ENCODE measurements at regions not wholly inside any gene's neighbourhood (a gene's known extent, or its start where the extent isn't known, plus 50 kb on each side); places are given as distances from the start of the nearest gene placed in this dataset.

GRCh38 chr2:144894612-144895599 is 375.0 kb upstream of the ZEB2 start:
- no peak for DNase-seq (ENCODE audit: low read depth, low spot score)

- no peak for DNase-seq (ENCODE audit: low read depth, low spot score)
Observed at GRCh38 chr2:144893464-144893863, 373.5 kb upstream of the ZEB2 start.

- peak; percentile 3 for DNase-seq (ENCODE audit: low read depth, low spot score)
Observed at GRCh38 chr2:144890828-144891227, 370.9 kb upstream of the ZEB2 start.

- DNase-seq (ENCODE audit: low read depth, low spot score): no peak
Observed at GRCh38 chr2:144889348-144889747, 369.4 kb upstream of the ZEB2 start.

GRCh38 chr2:144886862-144887261 is 366.9 kb upstream of the ZEB2 start:
- DNase-seq (ENCODE audit: low read depth, low spot score): no peak

- no peak for DNase-seq (ENCODE audit: low read depth, low spot score)
Observed at GRCh38 chr2:144877893-144878292, 358.0 kb upstream of the ZEB2 start.

- no peak for DNase-seq (ENCODE audit: low read depth, low spot score)
Observed at GRCh38 chr2:144876013-144876412, 356.1 kb upstream of the ZEB2 start.

GRCh38 chr2:144875290-144875969 is 355.5 kb upstream of the ZEB2 start:
- DNase-seq (ENCODE audit: low read depth, low spot score): no peak

- DNase-seq (ENCODE audit: low read depth, low spot score): no peak
Observed at GRCh38 chr2:144865670-144866069, 345.8 kb upstream of the ZEB2 start.

- DNase-seq (ENCODE audit: low read depth, low spot score): no peak
Observed at GRCh38 chr2:144859716-144860115, 339.8 kb upstream of the ZEB2 start.

GRCh38 chr2:144858211-144858610 is 338.3 kb upstream of the ZEB2 start:
- no peak for DNase-seq (ENCODE audit: low read depth, low spot score)

- no peak for DNase-seq (ENCODE audit: low read depth, low spot score)
Observed at GRCh38 chr2:144854596-144854995, 334.7 kb upstream of the ZEB2 start.

GRCh38 chr2:144849612-144850011 is 329.7 kb upstream of the ZEB2 start:
- no peak for DNase-seq (ENCODE audit: low read depth, low spot score)

- DNase-seq (ENCODE audit: low read depth, low spot score): no peak
Observed at GRCh38 chr2:144848423-144848822, 328.5 kb upstream of the ZEB2 start.

- no peak for DNase-seq (ENCODE audit: low read depth, low spot score)
Observed at GRCh38 chr2:144847347-144848080, 327.6 kb upstream of the ZEB2 start.

- DNase-seq (ENCODE audit: low read depth, low spot score): no peak
Observed at GRCh38 chr2:144836635-144837350, 316.9 kb upstream of the ZEB2 start.

GRCh38 chr2:144835634-144836350 is 315.9 kb upstream of the ZEB2 start:
- DNase-seq (ENCODE audit: low read depth, low spot score): peak; percentile 10

GRCh38 chr2:144834998-144835633 is 315.2 kb upstream of the ZEB2 start:
- DNase-seq (ENCODE audit: low read depth, low spot score): no peak

- no peak for DNase-seq (ENCODE audit: low read depth, low spot score)
Observed at GRCh38 chr2:144834363-144834762, 314.4 kb upstream of the ZEB2 start.

- no peak for DNase-seq (ENCODE audit: low read depth, low spot score)
Observed at GRCh38 chr2:144833075-144833637, 313.2 kb upstream of the ZEB2 start.
